Keratinocyte (primary cell): ENCODE measurements at regions not wholly inside any gene's neighbourhood (a gene's known extent, or its start where the extent isn't known, plus 50 kb on each side); places are given as distances from the start of the nearest gene placed in this dataset.

Experiments
- DNase-seq: peaks from one replicate; pipeline ENCODE4 v3.0.0-alpha.2; 2011; ENCODE audit warnings: low read depth, missing footprints, low spot score
- FAIRE-seq: peaks from 2 replicates; lab custom pipeline; 2011; peaks lifted over from hg19 to GRCh38; lab: Jason Lieb, UNC
- H2AFZ ChIP-seq: 2 replicates; pipeline ENCODE4 v1.6.0; 2012; ENCODE audit warnings: low read length, control low read depth, inconsistent platforms; ENCODE audit not compliant: control insufficient read depth
- H3K27ac ChIP-seq: 2 replicates; pipeline ENCODE4 v1.5.1; 2011; ENCODE audit warnings: low read length; ENCODE audit not compliant: control insufficient read depth, insufficient read depth
- H3K27me3 ChIP-seq: 3 replicates; pipeline ENCODE4 v1.6.0; 2011; ENCODE audit warnings: low read length; ENCODE audit not compliant: control insufficient read depth, insufficient read depth; ENCODE audit errors: extremely low read depth
- H3K36me3 ChIP-seq, 2 experiments: 2 replicates in 1 of 2; 3 replicates in 1 of 2; pipeline ENCODE4 v1.5.1; 2011; ENCODE audit warnings: low read length in 2 of 2, mild to moderate bottlenecking in 1 of 2; ENCODE audit not compliant: control insufficient read depth in 2 of 2, insufficient read depth in 2 of 2; ENCODE audit errors: extremely low read depth in 1 of 2
- H3K4me1 ChIP-seq: 3 replicates; pipeline ENCODE4 v1.5.1; 2011; ENCODE audit warnings: low read length; ENCODE audit not compliant: control insufficient read depth, insufficient read depth; ENCODE audit errors: extremely low read depth
- H3K4me2 ChIP-seq: 3 replicates; pipeline ENCODE4 v1.6.0; 2011; ENCODE audit warnings: low read depth, low read length; ENCODE audit not compliant: control insufficient read depth, insufficient read depth; ENCODE audit errors: extremely low read depth
- H3K4me3 ChIP-seq, 3 experiments: fragments of 200-600 bp in 1 of 3; sonication (generic) in 1 of 3; 2 replicates in 2 of 3; 3 replicates in 1 of 3; pipeline ENCODE4 v1.5.1; 2011 to 2016; ENCODE audit warnings: low read length in 3 of 3, mild to moderate bottlenecking in 3 of 3, control low read depth in 2 of 3, inconsistent platforms in 1 of 3, low read depth in 1 of 3, mixed read lengths in 1 of 3, mixed run types in 1 of 3, moderate library complexity in 1 of 3; ENCODE audit not compliant: control insufficient read depth in 2 of 3, insufficient read depth in 2 of 3; ENCODE audit errors: extremely low read depth in 1 of 3
- H3K79me2 ChIP-seq: 2 replicates; pipeline ENCODE4 v1.6.0; 2012; ENCODE audit warnings: low read length; ENCODE audit not compliant: control insufficient read depth, insufficient read depth
- H3K9ac ChIP-seq: 3 replicates; pipeline ENCODE4 v1.6.0; 2011; ENCODE audit warnings: low read length; ENCODE audit not compliant: control insufficient read depth, insufficient read depth; ENCODE audit errors: extremely low read depth
- H3K9me1 ChIP-seq: 3 replicates; pipeline ENCODE4 v1.6.0; 2011; ENCODE audit warnings: low read length; ENCODE audit not compliant: control insufficient read depth, insufficient read depth; ENCODE audit errors: extremely low read depth
- H3K9me3 ChIP-seq: 2 replicates; pipeline ENCODE4 v1.5.1; 2012; ENCODE audit warnings: low read depth, low read length; ENCODE audit not compliant: control insufficient read depth
- H4K20me1 ChIP-seq: 3 replicates; pipeline ENCODE4 v1.6.0; 2011; ENCODE audit warnings: low read length; ENCODE audit not compliant: control insufficient read depth, insufficient read depth; ENCODE audit errors: extremely low read depth
- EZH2 ChIP-seq: IDR thresholded peaks from one replicate; pipeline ENCODE4 v1.6.1; 2012; ENCODE audit warnings: inconsistent platforms, mild to moderate bottlenecking, low read length, moderate library complexity
- dilution Hi-C: fragments of 300-500 bp; cut with MboI; formaldehyde crosslinking; loops from one replicate; pipeline ENCODE4 v1.7.0; 2020; ENCODE audit warnings: low sequenced_read_pairs; ENCODE audit not compliant: extremely low pct_ligation_motif_present
- TF ChIP-seq, protein P1 (sequence below), 3 experiments: IDR thresholded peaks in 1 of 3; conservative IDR thresholded peaks in 1 of 3; optimal IDR thresholded peaks in 1 of 3; 2 replicates in 2 of 3; 3 replicates in 1 of 3; pipeline versions ENCODE3 to v1.5.1; 2011; ENCODE audit warnings: low read length in 3 of 3, mild to moderate bottlenecking in 3 of 3, moderate library complexity in 2 of 3, control low read depth in 1 of 3, inconsistent platforms in 1 of 3; ENCODE audit not compliant: insufficient read depth in 2 of 3; ENCODE audit errors: extremely low read depth in 1 of 3

DNA sequence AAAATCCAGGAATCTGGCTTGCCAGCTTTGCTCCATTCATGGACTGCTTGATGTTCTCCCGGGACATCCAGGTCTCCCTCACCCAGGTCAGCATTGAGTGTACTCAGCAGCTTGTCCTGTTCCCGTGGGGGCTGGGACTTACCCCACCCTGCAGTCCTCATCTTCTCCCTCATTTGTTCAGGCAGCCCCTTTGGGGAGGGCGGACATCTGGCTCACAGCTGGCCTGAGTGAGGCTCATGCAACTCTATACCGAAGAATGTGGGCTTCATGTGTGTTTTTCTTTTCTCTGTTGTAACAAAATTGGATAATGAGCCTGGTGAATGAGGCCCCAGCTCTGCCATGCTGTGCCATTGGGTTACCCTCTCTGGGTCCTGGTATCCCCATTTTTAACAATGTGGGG, 227.7 kb upstream of the TENM4 start:
- Histone ChIP-seq H3K27ac (no peak overlapping the region), H3K9ac (no peak overlapping the region), H3K79me2 (no peaks in the 10 kb centered on the region), H4K20me1 (no peaks in the 10 kb centered on the region), H3K9me3 (no peaks in the 10 kb centered on the region), H3K36me3 (no peaks in the 10 kb centered on the region), H2AFZ (no peak overlapping the region), H3K4me3 (no peak overlapping the region), H3K4me2 (no peak overlapping the region), H3K27me3 (no peaks in the 10 kb centered on the region), H3K4me1 (peaks cover 16% of the 10 kb centered on the region), H3K9me1 (no peaks in the 10 kb centered on the region)
- dilution Hi-C loops = no loop called here
- TF ChIP-seq EZH2 = no peak
- TF ChIP-seq, protein P1, sequence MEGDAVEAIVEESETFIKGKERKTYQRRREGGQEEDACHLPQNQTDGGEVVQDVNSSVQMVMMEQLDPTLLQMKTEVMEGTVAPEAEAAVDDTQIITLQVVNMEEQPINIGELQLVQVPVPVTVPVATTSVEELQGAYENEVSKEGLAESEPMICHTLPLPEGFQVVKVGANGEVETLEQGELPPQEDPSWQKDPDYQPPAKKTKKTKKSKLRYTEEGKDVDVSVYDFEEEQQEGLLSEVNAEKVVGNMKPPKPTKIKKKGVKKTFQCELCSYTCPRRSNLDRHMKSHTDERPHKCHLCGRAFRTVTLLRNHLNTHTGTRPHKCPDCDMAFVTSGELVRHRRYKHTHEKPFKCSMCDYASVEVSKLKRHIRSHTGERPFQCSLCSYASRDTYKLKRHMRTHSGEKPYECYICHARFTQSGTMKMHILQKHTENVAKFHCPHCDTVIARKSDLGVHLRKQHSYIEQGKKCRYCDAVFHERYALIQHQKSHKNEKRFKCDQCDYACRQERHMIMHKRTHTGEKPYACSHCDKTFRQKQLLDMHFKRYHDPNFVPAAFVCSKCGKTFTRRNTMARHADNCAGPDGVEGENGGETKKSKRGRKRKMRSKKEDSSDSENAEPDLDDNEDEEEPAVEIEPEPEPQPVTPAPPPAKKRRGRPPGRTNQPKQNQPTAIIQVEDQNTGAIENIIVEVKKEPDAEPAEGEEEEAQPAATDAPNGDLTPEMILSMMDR (optimal IDR thresholded peaks at IDR 0.05 in 1 of 3, IDR thresholded peaks at IDR 0.05 in 1 of 3, conservative IDR thresholded peaks at IDR 0.05 in 1 of 3; ENCODE audit: extremely low read depth in 1 of 3, insufficient read depth in 2 of 3, low read length in 3 of 3) = no peak
- DNase-seq (no peak), FAIRE-seq (no peak)

DNA sequence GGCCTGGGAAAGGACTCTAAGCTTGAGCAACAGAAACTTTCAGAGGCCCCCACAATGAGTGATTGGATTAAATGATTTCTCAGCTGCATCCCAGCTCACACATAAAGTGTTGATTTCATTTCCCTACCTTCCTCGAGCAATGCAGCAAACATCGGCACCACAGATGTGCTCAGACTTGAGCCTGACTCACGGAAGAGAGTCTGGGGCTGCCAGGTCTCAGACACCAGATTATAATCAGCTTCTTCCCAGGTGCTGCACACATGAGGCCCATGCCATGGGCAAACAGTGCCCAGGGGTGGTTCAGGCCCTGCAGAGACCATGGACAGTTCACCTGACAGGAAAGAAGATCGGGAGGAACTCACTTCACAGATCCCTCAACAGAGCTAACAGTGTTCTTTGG, 226.6 kb upstream of the TENM4 start:
- Histone ChIP-seq H3K36me3 (no peaks in the 10 kb centered on the region), H3K9ac (no peak overlapping the region), H3K4me1 (peaks cover 16% of the 10 kb centered on the region), H3K27me3 (no peaks in the 10 kb centered on the region), H3K4me3 (no peak overlapping the region), H3K9me3 (no peaks in the 10 kb centered on the region), H4K20me1 (no peaks in the 10 kb centered on the region), H3K27ac (no peak overlapping the region), H2AFZ (no peak overlapping the region), H3K4me2 (peak overlapping the region; percentile 30), H3K9me1 (no peaks in the 10 kb centered on the region), H3K79me2 (no peaks in the 10 kb centered on the region)
- dilution Hi-C loops = no loop called here
- no peak for TF ChIP-seq EZH2
- TF ChIP-seq, protein P1 (optimal IDR thresholded peaks at IDR 0.05 in 1 of 3, IDR thresholded peaks at IDR 0.05 in 1 of 3, conservative IDR thresholded peaks at IDR 0.05 in 1 of 3; ENCODE audit: extremely low read depth in 1 of 3, insufficient read depth in 2 of 3, low read length in 3 of 3) = no peak
- DNase-seq = no peak
- FAIRE-seq = peak; percentile 94
